K562 (cell line): ENCODE measurements at regions not wholly inside any gene's neighbourhood (a gene's known extent, or its start where the extent isn't known, plus 50 kb on each side); places are given as distances from the start of the nearest gene placed in this dataset.

Experiments used
- ATAC-seq: fragments of 200-7000 bp; cut with Tn5 transposase; 3 replicates; pipeline ENCODE4 v1.9.1; 2020; ENCODE audit warnings: moderate library complexity
- BruUV-seq: library from RNA; stranded (reverse); fragments of 400-500 nt; replicated peaks from 2 replicates; lab custom pipeline; 2021; lab: Mats Ljungman, UMichigan
- CTCF ChIA-PET: fragments of 300-600 bp; formaldehyde crosslinking; extraction: SDS; loops from one replicate; lab custom pipeline; 2021; ENCODE audit warnings: low intra/inter-chr PET ratio; lab: Yijun Ruan, JAX
- POLR2A ChIA-PET: fragments of 300-600, 350-650 bp; sonication (Branson Sonifier 250); formaldehyde crosslinking; extraction: SDS; loops from one replicate; lab custom pipeline; 2021; ENCODE audit warnings: antibody characterized with exemption, inconsistent platforms; lab: Yijun Ruan, JAX
- DNase-seq, 4 experiments: peaks; one replicate each; pipeline versions ENCODE4 v3.0.0 to v3.0.0-alpha.2; 2011 to 2018; ENCODE audit warnings: low spot score in 3 of 4, mixed read lengths in 3 of 4; ENCODE audit errors: extremely low read depth in 1 of 4
- FAIRE-seq: peaks from 2 replicates; lab custom pipeline; 2011; peaks lifted over from hg19 to GRCh38; lab: Jason Lieb, UNC
- H2AFZ ChIP-seq: 2 replicates; pipeline ENCODE4 v1.6.0; 2011; ENCODE audit warnings: low read depth, low read length, control low read depth, inconsistent platforms
- H3K27ac ChIP-seq: fragments of 200-600 bp; 3 replicates; pipeline ENCODE4 v1.8.0; 2011; ENCODE audit warnings: low read depth, mild to moderate bottlenecking, control low read depth, inconsistent platforms, low read length, moderate library complexity, mixed read lengths; ENCODE audit errors: extremely low read depth
- H3K27me3 ChIP-seq, 2 experiments: fragments of 300-600 bp in 1 of 2; 2 replicates in 1 of 2; 3 replicates in 1 of 2; pipeline versions ENCODE4 v1.6.0 to v1.8.0; 2011; ENCODE audit warnings: inconsistent platforms in 2 of 2, low read length in 2 of 2, mild to moderate bottlenecking in 1 of 2, mixed read lengths in 1 of 2, moderate library complexity in 1 of 2; ENCODE audit not compliant: control insufficient read depth in 2 of 2, insufficient read depth in 2 of 2
- H3K36me3 ChIP-seq: fragments of 300-600 bp; 3 replicates; pipeline ENCODE4 v1.8.0; 2011; ENCODE audit warnings: mild to moderate bottlenecking, low read length, inconsistent platforms; ENCODE audit not compliant: control insufficient read depth, insufficient read depth
- H3K4me1 ChIP-seq, 2 experiments: fragments of 200-600 bp in 1 of 2; replicated peaks in 1 of 2; 2 replicates in 1 of 2; 3 replicates in 1 of 2; pipeline versions ENCODE4 v1.5.1 to v1.8.0; 2011; ENCODE audit warnings: inconsistent platforms in 2 of 2, low read length in 2 of 2, mild to moderate bottlenecking in 1 of 2, mixed read lengths in 1 of 2, moderate library complexity in 1 of 2; ENCODE audit not compliant: control insufficient read depth in 2 of 2, insufficient read depth in 2 of 2
- H3K4me2 ChIP-seq: 2 replicates; pipeline ENCODE4 v1.6.1; 2011; ENCODE audit warnings: low read length, control low read depth, inconsistent platforms, mixed read lengths; ENCODE audit not compliant: insufficient read depth
- H3K4me3 ChIP-seq: fragments of 200-600 bp; sonication (generic), shearing (Covaris generic); 2 replicates; pipeline ENCODE4 v1.5.1; 2016; ENCODE audit warnings: control low read depth, inconsistent platforms
- H3K79me2 ChIP-seq: fragments of 200-600 bp; 3 replicates; pipeline ENCODE4 v1.8.0; 2011; ENCODE audit warnings: low read length, inconsistent platforms; ENCODE audit not compliant: control insufficient read depth, insufficient read depth
- H3K9ac ChIP-seq, 2 experiments: 2 replicates each; pipeline versions ENCODE4 v1.6.0 to v1.6.1; 2011; ENCODE audit warnings: low read depth in 2 of 2, low read length in 2 of 2, control low read depth in 1 of 2, inconsistent platforms in 1 of 2, mild to moderate bottlenecking in 1 of 2, mixed read lengths in 1 of 2; ENCODE audit not compliant: insufficient read depth in 1 of 2
- H3K9me1 ChIP-seq: one replicate; pipeline ENCODE4 v1.6.0; 2011; ENCODE audit warnings: inconsistent platforms, mild to moderate bottlenecking, low read length, moderate library complexity; ENCODE audit not compliant: control insufficient read depth, insufficient read depth
- H3K9me3 ChIP-seq: replicated peaks from 2 replicates; pipeline ENCODE4 v1.5.1; 2011; ENCODE audit warnings: low read depth, low read length, inconsistent platforms; ENCODE audit not compliant: control insufficient read depth, insufficient read depth
- H4K20me1 ChIP-seq: replicated peaks from 2 replicates; pipeline ENCODE4 v1.6.1; 2011; ENCODE audit warnings: low read length, inconsistent platforms, mixed read lengths; ENCODE audit not compliant: control insufficient read depth, insufficient read depth
- CBX3 ChIP-seq, 2 experiments: IDR thresholded peaks; 1 replicate in 1 of 2; 2 replicates in 1 of 2; pipeline ENCODE4 v1.6.1; 2012; ENCODE audit warnings: inconsistent platforms in 2 of 2, low read length in 2 of 2, borderline replicate concordance in 1 of 2, control low read depth in 1 of 2
- CHD2 ChIP-seq: IDR thresholded peaks from 2 replicates; pipeline ENCODE4 v1.6.1; 2011; ENCODE audit warnings: low read depth, low read length
- DDX20 ChIP-seq: fragments of 450-650 bp; IDR thresholded peaks from 2 replicates; pipeline ENCODE4 v1.6.1; 2016; ENCODE audit warnings: missing genetic modification characterization, low read depth, mild to moderate bottlenecking, missing compliant biosample characterization, moderate library complexity
- DNMT1 ChIP-seq: fragments of 450-650 bp; IDR thresholded peaks from 2 replicates; pipeline ENCODE4 v1.6.1; 2016; ENCODE audit warnings: antibody characterized with exemption, mild to moderate bottlenecking
- FOXA1 ChIP-seq: fragments of 450-650 bp; IDR thresholded peaks from 2 replicates; pipeline ENCODE4 v1.6.1; 2016; ENCODE audit warnings: mild to moderate bottlenecking, borderline replicate concordance
- FOXP1 ChIP-seq: sonication (generic); formaldehyde crosslinking; IDR thresholded peaks from 2 replicates; pipeline ENCODE4 v1.8.0; 2022; ENCODE audit warnings: mild to moderate bottlenecking, missing genetic modification reagents
- GABPB1 ChIP-seq: sonication (generic); formaldehyde crosslinking; IDR thresholded peaks from 2 replicates; pipeline ENCODE4 v1.8.0; 2022; ENCODE audit warnings: mild to moderate bottlenecking, missing genetic modification reagents
- HIVEP1 ChIP-seq: fragments of 250-450 bp; sonication (Bioruptor Pico); IDR thresholded peaks from 2 replicates; pipeline ENCODE4 v1.4.0; 2020; ENCODE audit warnings: mild to moderate bottlenecking
- HMG20B ChIP-seq: fragments of 250-450 bp; sonication (Bioruptor Pico); IDR thresholded peaks from 2 replicates; pipeline ENCODE4 v1.5.0; 2021; ENCODE audit warnings: mild to moderate bottlenecking
- L3MBTL2 ChIP-seq: fragments of 450-650 bp; IDR thresholded peaks from 2 replicates; pipeline ENCODE4 v1.6.1; 2016; ENCODE audit warnings: mild to moderate bottlenecking, moderate library complexity
- NEUROD1 ChIP-seq: fragments of 150-350 bp; IDR thresholded peaks from 2 replicates; pipeline ENCODE4 v1.6.1; 2014; ENCODE audit warnings: borderline replicate concordance, low read length, low read depth; ENCODE audit not compliant: partially characterized antibody
- PHF21A ChIP-seq: fragments of 450-650 bp; IDR thresholded peaks from 2 replicates; pipeline ENCODE4 v1.6.1; 2017; ENCODE audit warnings: low read depth, borderline replicate concordance
- PRMT5 ChIP-seq: sonication (generic); formaldehyde crosslinking; IDR thresholded peaks from 2 replicates; pipeline ENCODE4 v1.5.0; 2020; ENCODE audit warnings: missing genetic modification reagents
- TAF15 ChIP-seq: fragments of 200-400 bp; formaldehyde crosslinking; IDR thresholded peaks from 2 replicates; pipeline ENCODE4 v1.6.1; 2017; ENCODE audit warnings: mild to moderate bottlenecking, low read depth, low read length, moderate library complexity
- ZBTB17 ChIP-seq: fragments of 450-650 bp; formaldehyde crosslinking; IDR thresholded peaks from 2 replicates; pipeline ENCODE4 v1.4.0; 2020; ENCODE audit warnings: mild to moderate bottlenecking
- ZNF146 ChIP-seq: IDR thresholded peaks from one replicate; pipeline ENCODE4 v1.6.1; 2018; ENCODE audit warnings: missing compliant biosample characterization; ENCODE audit not compliant: unreplicated experiment
- ZNF253 ChIP-seq: fragments of 250-450 bp; sonication (Bioruptor Pico); conservative IDR thresholded peaks from 2 replicates; pipeline ENCODE4 v1.6.1; 2021; ENCODE audit warnings: mild to moderate bottlenecking
- ZNF75A ChIP-seq: fragments of 450-650 bp; formaldehyde crosslinking; IDR thresholded peaks from 2 replicates; pipeline ENCODE4 v1.4.0; 2020; ENCODE audit warnings: mild to moderate bottlenecking
- WGBS: fragments of 100-300 bp; shearing (Covaris generic); methylation state at CpG from one replicate; pipeline ENCODE4 v1.1.6; 2016; ENCODE audit warnings: low coverage, mixed read lengths; ENCODE audit not compliant: insufficient coverage; ENCODE audit errors: missing lambda C conversion rate; 5-methylcytosine and 5-hydroxymethylcytosine counted together
- in situ Hi-C: fragments of 300-500 bp; cut with MboI; formaldehyde crosslinking; loops from 4 replicates; pipeline ENCODE4 v1.15.0; 2018; ENCODE audit warnings: inconsistent platforms, mixed read lengths
- intact Hi-C: fragments of 100-400 bp; cut with micrococcal nuclease; formaldehyde crosslinking; loops from 2 replicates; pipeline ENCODE4 v1.14.2; 2022
- TF ChIP-seq, protein P1 (sequence below): sonication (generic); formaldehyde crosslinking; IDR thresholded peaks from 2 replicates; pipeline ENCODE4 v1.8.0; 2022; ENCODE audit warnings: mild to moderate bottlenecking, missing genetic modification reagents, borderline replicate concordance
- TF ChIP-seq, protein P2 (sequence below): IDR thresholded peaks from 2 replicates; pipeline ENCODE4 v1.6.1; 2011; ENCODE audit warnings: borderline replicate concordance, low read depth, mild to moderate bottlenecking, moderate library complexity, low read length; ENCODE audit not compliant: insufficient read depth, poor library complexity, severe bottlenecking

DNA sequence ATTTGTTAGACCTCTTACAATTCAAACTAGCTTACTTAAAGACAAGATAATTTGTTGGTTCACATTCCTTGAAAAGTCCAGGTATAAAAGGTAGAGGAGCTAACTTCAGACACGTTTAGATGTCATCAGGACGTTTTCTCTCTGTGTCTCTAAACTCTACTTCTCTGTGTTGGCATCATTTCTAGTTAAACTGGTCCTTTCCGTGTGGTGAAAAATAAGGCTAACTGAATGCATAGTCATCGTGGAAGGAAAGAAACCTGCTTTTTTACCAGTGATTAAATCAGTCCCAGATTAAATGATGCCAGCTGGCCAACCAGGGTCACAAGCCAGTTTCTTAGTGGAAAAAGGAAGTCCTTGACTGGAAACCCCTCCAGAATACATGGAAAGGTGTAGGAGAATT, 168.4 kb upstream of the AHI1 start:
- WGBS: 1% methylated on average over 4 of the region's 4 CpGs
- Histone ChIP-seq H3K27ac (no peak overlapping the region), H3K27me3 (no peaks in the 10 kb centered on the region), H3K4me2 (no peak overlapping the region), H3K79me2 (no peaks in the 10 kb centered on the region), H3K4me3 (no peak overlapping the region), H2AFZ (no peak overlapping the region), H3K9me3 (no peaks in the 10 kb centered on the region), H4K20me1 (no peaks in the 10 kb centered on the region), H3K9me1 (no peaks in the 10 kb centered on the region), H3K4me1 (no peaks in the 10 kb centered on the region), H3K36me3 (no peaks in the 10 kb centered on the region), H3K9ac (no peak overlapping the region)
- intact Hi-C loops (no loop called here), in situ Hi-C loops (no loop called here)
- no peak for TF ChIP-seq GABPB1 (CRISPR knock-in tag)
- TF ChIP-seq CHD2: no peak
- TF ChIP-seq HMG20B: no peak
- no peak for TF ChIP-seq FOXP1
- no peak for TF ChIP-seq PRMT5
- TF ChIP-seq, protein P1, sequence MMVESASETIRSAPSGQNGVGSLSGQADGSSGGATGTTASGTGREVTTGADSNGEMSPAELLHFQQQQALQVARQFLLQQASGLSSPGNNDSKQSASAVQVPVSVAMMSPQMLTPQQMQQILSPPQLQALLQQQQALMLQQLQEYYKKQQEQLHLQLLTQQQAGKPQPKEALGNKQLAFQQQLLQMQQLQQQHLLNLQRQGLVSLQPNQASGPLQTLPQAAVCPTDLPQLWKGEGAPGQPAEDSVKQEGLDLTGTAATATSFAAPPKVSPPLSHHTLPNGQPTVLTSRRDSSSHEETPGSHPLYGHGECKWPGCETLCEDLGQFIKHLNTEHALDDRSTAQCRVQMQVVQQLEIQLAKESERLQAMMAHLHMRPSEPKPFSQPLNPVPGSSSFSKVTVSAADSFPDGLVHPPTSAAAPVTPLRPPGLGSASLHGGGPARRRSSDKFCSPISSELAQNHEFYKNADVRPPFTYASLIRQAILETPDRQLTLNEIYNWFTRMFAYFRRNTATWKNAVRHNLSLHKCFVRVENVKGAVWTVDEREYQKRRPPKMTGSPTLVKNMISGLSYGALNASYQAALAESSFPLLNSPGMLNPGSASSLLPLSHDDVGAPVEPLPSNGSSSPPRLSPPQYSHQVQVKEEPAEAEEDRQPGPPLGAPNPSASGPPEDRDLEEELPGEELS (CRISPR knock-in tag): no peak
- TF ChIP-seq DNMT1: no peak
- TF ChIP-seq, protein P2, sequence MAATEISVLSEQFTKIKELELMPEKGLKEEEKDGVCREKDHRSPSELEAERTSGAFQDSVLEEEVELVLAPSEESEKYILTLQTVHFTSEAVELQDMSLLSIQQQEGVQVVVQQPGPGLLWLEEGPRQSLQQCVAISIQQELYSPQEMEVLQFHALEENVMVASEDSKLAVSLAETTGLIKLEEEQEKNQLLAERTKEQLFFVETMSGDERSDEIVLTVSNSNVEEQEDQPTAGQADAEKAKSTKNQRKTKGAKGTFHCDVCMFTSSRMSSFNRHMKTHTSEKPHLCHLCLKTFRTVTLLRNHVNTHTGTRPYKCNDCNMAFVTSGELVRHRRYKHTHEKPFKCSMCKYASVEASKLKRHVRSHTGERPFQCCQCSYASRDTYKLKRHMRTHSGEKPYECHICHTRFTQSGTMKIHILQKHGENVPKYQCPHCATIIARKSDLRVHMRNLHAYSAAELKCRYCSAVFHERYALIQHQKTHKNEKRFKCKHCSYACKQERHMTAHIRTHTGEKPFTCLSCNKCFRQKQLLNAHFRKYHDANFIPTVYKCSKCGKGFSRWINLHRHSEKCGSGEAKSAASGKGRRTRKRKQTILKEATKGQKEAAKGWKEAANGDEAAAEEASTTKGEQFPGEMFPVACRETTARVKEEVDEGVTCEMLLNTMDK: no peak
- TF ChIP-seq NEUROD1: no peak
- TF ChIP-seq ZNF253 (CRISPR knock-in tag): no peak
- no peak for TF ChIP-seq DDX20 (tag)
- TF ChIP-seq HIVEP1 (CRISPR knock-in tag): no peak
- TF ChIP-seq ZBTB17: no peak
- no peak for TF ChIP-seq CBX3 (IDR thresholded peaks at IDR 0.05; ENCODE audit: borderline replicate concordance in 1 of 2, low read length in 2 of 2)
- TF ChIP-seq ZNF75A (CRISPR knock-in tag): no peak
- no peak for TF ChIP-seq FOXA1
- TF ChIP-seq PHF21A: no peak
- TF ChIP-seq L3MBTL2: no peak
- no peak for TF ChIP-seq TAF15
- TF ChIP-seq ZNF146 (CRISPR knock-in tag): no peak
- ATAC-seq (no peak), FAIRE-seq (no peak), DNase-seq (no peak)
- BruUV-seq: no TSS peak
- ChIA-PET CTCF (no interaction called here), POLR2A (no interaction called here)
